GM19463 (cell line): ENCODE measurements at regions not wholly inside any gene's neighbourhood (a gene's known extent, or its start where the extent isn't known, plus 50 kb on each side); places are given as distances from the start of the nearest gene placed in this dataset.
"Not testable (repeated sequence)": the region's sequence is repeated elsewhere in the genome, so short reads cannot be mapped to it uniquely, and the experiment has no call there.

Experiments
- ATAC-seq: cut with Tn5 transposase; IDR thresholded peaks from one replicate; pipeline ENCODE4 v1.9.1; 2021; ENCODE audit warnings: mild to moderate bottlenecking, moderate library complexity; ENCODE audit not compliant: unreplicated experiment

DNA sequence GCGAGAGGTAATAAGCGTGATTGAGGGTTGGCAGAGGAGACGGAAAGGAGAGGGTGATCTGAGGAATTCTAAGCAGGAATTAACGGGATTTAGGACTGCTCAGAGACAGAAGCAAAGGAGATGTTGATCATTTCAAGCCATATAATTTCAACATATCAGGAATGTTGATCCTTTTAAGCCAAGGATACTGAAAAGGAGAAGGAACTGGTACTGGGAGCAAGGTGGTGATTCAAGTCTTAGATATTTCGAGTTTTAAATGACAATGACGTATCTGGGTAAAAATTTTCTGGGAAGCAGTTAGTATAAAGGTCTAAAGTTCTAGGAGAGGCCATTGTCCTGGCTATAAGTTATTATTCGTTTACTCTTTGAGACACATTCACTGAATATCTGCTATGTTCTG is 91.3 kb upstream of the OGFRL1 start:
- no peak for ATAC-seq

GRCh38 chr6:71197780-71198179 is 90.8 kb upstream of the OGFRL1 start:
- no peak for ATAC-seq

GRCh38 chr6:71198908-71199307 is 89.7 kb upstream of the OGFRL1 start:
- ATAC-seq, result no peak

DNA sequence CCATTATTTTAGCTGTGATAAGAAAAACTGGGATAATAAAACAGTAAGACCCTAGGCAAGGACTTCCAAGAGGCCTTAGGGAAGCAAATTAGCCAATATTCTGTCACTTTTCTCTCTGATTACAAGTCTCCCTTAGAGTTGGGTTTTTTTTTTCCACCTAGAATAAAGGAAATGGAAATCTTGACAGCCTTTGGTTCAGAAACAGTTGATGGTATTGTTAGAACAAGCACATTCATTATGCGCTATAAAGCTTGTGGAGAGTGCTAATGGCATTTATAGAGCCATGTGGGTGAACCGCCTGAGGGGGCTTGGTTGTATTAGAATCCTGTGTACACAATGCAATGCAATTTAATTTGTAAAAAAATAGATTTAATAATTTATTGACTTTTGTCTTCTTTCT is 88.9 kb upstream of the OGFRL1 start:
- no peak for ATAC-seq

- ATAC-seq, result no peak
Measured at GRCh38 chr6:71203206-71203605, 85.4 kb upstream of the OGFRL1 start.

DNA sequence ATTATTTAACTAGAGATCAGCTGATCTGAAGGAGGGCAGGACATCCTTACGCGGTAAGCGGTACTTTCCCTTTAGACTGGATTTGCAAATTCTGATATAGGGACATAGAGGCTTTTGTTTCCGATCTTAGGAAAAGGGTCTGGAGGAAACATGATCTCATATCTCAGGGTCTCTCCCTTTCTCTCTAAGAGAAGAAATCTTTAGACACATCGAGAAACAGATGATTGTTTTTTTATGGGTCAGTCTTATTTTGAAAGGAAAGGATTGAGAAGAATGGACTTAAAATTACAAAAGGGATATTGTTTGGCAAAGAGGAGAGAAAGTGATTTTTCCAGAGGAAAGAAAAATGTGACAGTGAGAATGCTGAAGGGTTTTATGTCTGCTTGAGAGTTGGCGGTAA is 83.9 kb upstream of the OGFRL1 start:
- no peak for ATAC-seq

- ATAC-seq, result no peak
Measured at GRCh38 chr6:71205336-71205956, 83.2 kb upstream of the OGFRL1 start.

- ATAC-seq, result no peak
Measured at GRCh38 chr6:71206089-71206488, 82.5 kb upstream of the OGFRL1 start.

GRCh38 chr6:71209206-71209605 is 79.4 kb upstream of the OGFRL1 start:
- no peak for ATAC-seq

- ATAC-seq, result no peak
Measured at GRCh38 chr6:71209626-71210025, 79.0 kb upstream of the OGFRL1 start.

GRCh38 chr6:71211799-71212198 is 76.8 kb upstream of the OGFRL1 start:
- no peak for ATAC-seq

DNA sequence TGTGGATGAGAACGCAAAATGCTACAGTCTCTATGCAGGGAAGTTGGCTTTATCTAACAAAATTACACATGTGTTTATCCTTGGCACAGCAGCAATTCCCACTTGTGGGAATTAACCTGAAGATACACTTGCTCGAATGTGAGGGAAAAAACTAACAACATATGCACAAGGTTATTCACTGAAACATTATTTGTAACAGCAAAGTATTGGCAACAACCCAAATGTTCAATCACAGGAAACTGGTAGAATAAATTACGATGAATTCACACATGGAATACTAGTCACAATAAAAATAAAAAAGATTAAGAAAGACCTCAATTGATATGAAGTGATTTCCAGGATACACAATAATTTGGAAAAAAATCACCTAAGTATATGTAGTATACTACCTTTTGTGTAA is 68.1 kb upstream of the OGFRL1 start:
- ATAC-seq, result no peak

DNA sequence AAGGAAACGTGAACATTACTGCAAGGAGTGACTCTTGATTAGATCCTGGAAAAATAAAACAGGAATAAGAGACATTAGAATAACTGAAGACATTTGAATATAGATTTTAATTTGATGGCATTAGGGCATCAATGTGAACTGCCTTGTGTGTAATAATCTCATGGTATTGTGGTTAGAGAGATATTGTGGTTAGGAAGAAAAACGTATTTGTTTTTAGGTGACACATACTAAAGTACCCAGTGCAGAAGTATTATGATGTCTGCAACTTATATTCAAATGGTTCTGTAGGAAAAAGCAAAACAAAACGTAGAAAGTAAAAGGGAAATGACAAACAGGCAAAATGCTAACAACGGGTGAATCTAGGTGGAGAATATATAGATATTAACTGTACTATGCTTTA is 65.9 kb upstream of the OGFRL1 start:
- no peak for ATAC-seq

- no peak for ATAC-seq
Measured at GRCh38 chr6:71224011-71224410, 64.6 kb upstream of the OGFRL1 start.

GRCh38 chr6:71226151-71226550 is 62.5 kb upstream of the OGFRL1 start:
- ATAC-seq, result no peak

GRCh38 chr6:71228461-71229041 is 60.1 kb upstream of the OGFRL1 start:
- no peak for ATAC-seq

DNA sequence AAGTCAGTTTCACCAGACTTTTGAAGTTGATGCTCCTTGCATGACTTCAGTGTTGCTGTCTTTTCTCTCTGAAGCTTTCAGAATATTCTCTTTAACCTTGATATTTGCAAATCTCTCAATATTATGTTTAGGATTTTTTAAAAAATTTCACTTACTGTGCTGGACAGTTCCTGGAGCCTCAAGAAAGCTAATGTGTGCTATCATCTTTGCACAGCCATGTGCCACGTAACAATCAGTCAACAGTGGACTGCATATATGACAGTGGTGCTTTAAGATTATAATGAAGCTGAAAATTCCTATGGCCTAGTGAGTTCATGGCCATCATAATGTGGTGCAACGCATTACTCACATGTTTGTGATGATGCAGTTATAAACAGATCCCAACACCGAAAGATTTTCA is 59.1 kb upstream of the OGFRL1 start:
- ATAC-seq, result no peak

DNA sequence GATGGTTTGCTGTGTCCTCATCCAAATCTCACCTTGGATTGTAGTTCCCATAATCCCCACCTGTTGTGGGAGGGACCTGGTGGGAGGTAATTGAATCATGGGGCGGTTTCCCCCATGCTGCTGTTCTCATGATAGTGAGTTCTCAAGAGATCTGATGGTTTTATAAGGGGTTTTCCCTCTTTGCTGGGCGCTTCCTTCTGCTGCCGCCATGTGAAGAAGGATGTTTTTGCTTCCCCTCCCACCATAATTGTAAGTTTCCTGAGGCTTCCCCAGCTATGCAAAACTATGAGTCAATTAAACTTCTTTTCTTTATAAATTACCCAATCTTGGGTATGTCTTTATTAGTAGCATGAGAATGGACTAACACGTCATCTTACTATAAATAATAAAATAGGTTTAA is 55.7 kb upstream of the OGFRL1 start:
- ATAC-seq, result not testable (repeated sequence)

DNA sequence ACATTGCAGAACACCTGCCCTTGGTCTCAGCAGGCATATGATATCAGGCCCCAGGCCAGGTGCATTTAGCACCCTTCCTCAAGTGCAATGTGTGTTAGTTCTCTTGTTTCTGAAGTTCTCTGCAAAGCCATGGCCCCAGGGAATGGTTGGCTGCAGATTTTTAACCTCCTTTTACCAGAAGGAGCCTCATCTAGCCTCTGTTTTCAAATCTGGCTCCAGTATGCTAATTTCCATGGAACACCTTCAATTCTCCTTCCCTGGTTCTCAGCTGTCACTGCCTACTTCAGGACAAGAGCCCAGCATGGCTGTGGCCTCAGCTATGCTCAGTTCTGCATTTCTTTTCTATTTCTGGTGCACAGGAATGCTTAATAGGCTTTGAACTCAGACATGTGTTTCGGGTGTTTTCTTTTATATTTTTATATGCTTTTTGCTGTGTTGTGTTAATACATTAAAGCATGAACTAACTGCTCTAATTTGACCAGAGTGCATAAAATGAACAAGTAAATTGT is 51.6 kb upstream of the OGFRL1 start:
- no peak for ATAC-seq

GRCh38 chr6:71238351-71238750 is 50.3 kb upstream of the OGFRL1 start:
- no peak for ATAC-seq
